HepG2 (cell line): ENCODE measurements at regions not wholly inside any gene's neighbourhood (a gene's known extent, or its start where the extent isn't known, plus 50 kb on each side); places are given as distances from the start of the nearest gene placed in this dataset.

Experiments
- ATAC-seq: fragments of 200-7000 bp; cut with Tn5 transposase; 3 replicates; pipeline ENCODE4 v1.9.1; 2020; ENCODE audit warnings: mild to moderate bottlenecking, moderate library complexity
- BruUV-seq: library from RNA; stranded (reverse); fragments of 400-500 nt; replicated peaks from 2 replicates; lab custom pipeline; 2021; lab: Mats Ljungman, UMichigan
- CTCF ChIA-PET: fragments of 300-600 bp; formaldehyde crosslinking; extraction: SDS; loops from one replicate; lab custom pipeline; 2021; ENCODE audit warnings: low total read pairs, inconsistent platforms, low intra/inter-chr PET ratio; lab: Yijun Ruan, JAX
- POLR2A ChIA-PET: fragments of 350-600 bp; sonication (Branson Sonifier 250); formaldehyde crosslinking; loops from one replicate; lab custom pipeline; 2020; ENCODE audit warnings: antibody characterized with exemption, inconsistent platforms; lab: Yijun Ruan, JAX
- DNase-seq: peaks from one replicate; pipeline ENCODE4 v3.0.0-alpha.2; 2015; ENCODE audit warnings: low spot score
- FAIRE-seq: peaks from 3 replicates; lab custom pipeline; 2011; peaks lifted over from hg19 to GRCh38; lab: Jason Lieb, UNC
- H2AFZ ChIP-seq: one replicate; pipeline ENCODE4 v1.6.1; 2011; ENCODE audit warnings: low read length, inconsistent platforms
- H3K27ac ChIP-seq: fragments of 300-600 bp; 3 replicates; pipeline ENCODE4 v1.8.0; 2011; ENCODE audit warnings: mixed run types, mild to moderate bottlenecking, mixed read lengths, low read length, inconsistent platforms; ENCODE audit not compliant: insufficient read depth; ENCODE audit errors: extremely low read length
- H3K27me3 ChIP-seq, 2 experiments: fragments of 200-600 bp in 1 of 2; 2 replicates in 1 of 2; 3 replicates in 1 of 2; pipeline versions ENCODE4 v1.6.0 to v1.8.0; 2011; ENCODE audit warnings: low read length in 2 of 2, mild to moderate bottlenecking in 2 of 2, moderate library complexity in 2 of 2, inconsistent platforms in 1 of 2; ENCODE audit not compliant: insufficient read depth in 2 of 2, control insufficient read depth in 1 of 2
- H3K36me3 ChIP-seq, 2 experiments: fragments of 200-600 bp in 1 of 2; replicated peaks in 1 of 2; 2 replicates in 1 of 2; 3 replicates in 1 of 2; pipeline versions ENCODE4 v1.5.1 to v1.8.0; 2011; ENCODE audit warnings: low read length in 2 of 2, inconsistent platforms in 1 of 2; ENCODE audit not compliant: insufficient read depth in 2 of 2, control insufficient read depth in 1 of 2
- H3K4me1 ChIP-seq: 2 replicates; pipeline ENCODE4 v1.5.1; 2012; ENCODE audit warnings: low read length, inconsistent platforms; ENCODE audit not compliant: insufficient read depth
- H3K4me2 ChIP-seq: 2 replicates; pipeline ENCODE4 v1.6.0; 2011; ENCODE audit warnings: low read depth, low read length, inconsistent platforms
- H3K4me3 ChIP-seq, 3 experiments: fragments of 200-600 bp in 1 of 3; sonication (generic), shearing (Covaris generic) in 1 of 3; replicated peaks in 1 of 3; 2 replicates each; pipeline ENCODE4 v1.5.1; 2011 to 2016; ENCODE audit warnings: low read length in 3 of 3, inconsistent platforms in 2 of 3, low read depth in 2 of 3, mild to moderate bottlenecking in 2 of 3, control low read depth in 1 of 3, mixed read lengths in 1 of 3; ENCODE audit not compliant: insufficient read depth in 1 of 3
- H3K79me2 ChIP-seq: one replicate; pipeline ENCODE4 v1.6.1; 2011; ENCODE audit warnings: low read length, inconsistent platforms; ENCODE audit not compliant: insufficient read depth
- H3K9ac ChIP-seq: 2 replicates; pipeline ENCODE4 v1.6.0; 2011; ENCODE audit warnings: mild to moderate bottlenecking, low read depth, low read length, inconsistent platforms; ENCODE audit not compliant: insufficient read depth
- H3K9me3 ChIP-seq: 2 replicates; pipeline ENCODE4 v1.5.1; 2012; ENCODE audit warnings: mild to moderate bottlenecking, low read length
- H4K20me1 ChIP-seq: 2 replicates; pipeline ENCODE4 v1.6.0; 2011; ENCODE audit warnings: inconsistent platforms, mild to moderate bottlenecking, low read length, moderate library complexity; ENCODE audit not compliant: insufficient read depth
- ATF1 ChIP-seq: IDR thresholded peaks from 2 replicates; pipeline ENCODE4 v1.6.1; 2016; ENCODE audit warnings: mild to moderate bottlenecking, control low read depth
- CHCHD3 ChIP-seq: sonication (generic); formaldehyde crosslinking; IDR thresholded peaks from 2 replicates; pipeline ENCODE4 v1.8.0; 2022; ENCODE audit warnings: mild to moderate bottlenecking, missing genetic modification reagents, moderate library complexity
- HNRNPH1 ChIP-seq: fragments of 200-400 bp; formaldehyde crosslinking; optimal IDR thresholded peaks from 2 replicates; pipeline ENCODE3; 2017; ENCODE audit warnings: mild to moderate bottlenecking, low read depth, low read length
- MYC ChIP-seq: sonication (generic); formaldehyde crosslinking; IDR thresholded peaks from 2 replicates; pipeline ENCODE4 v1.9.0; 2021; ENCODE audit warnings: missing genetic modification reagents, borderline replicate concordance
- PAX8 ChIP-seq: sonication (generic); formaldehyde crosslinking; IDR thresholded peaks from 2 replicates; pipeline ENCODE4 v1.8.0; 2022; ENCODE audit warnings: mild to moderate bottlenecking, missing genetic modification reagents, borderline replicate concordance
- POLR2AphosphoS2 ChIP-seq: IDR thresholded peaks from 2 replicates; pipeline ENCODE4 v1.6.1; 2011; ENCODE audit warnings: low read depth, low read length, improper control_type of control experiment
- RBFOX2 ChIP-seq: fragments of 200-400 bp; formaldehyde crosslinking; IDR thresholded peaks from 2 replicates; pipeline ENCODE4 v1.6.1; 2017; ENCODE audit warnings: low read depth, mild to moderate bottlenecking, low read length
- RBM39 ChIP-seq: fragments of 200-400 bp; formaldehyde crosslinking; IDR thresholded peaks from one replicate; pipeline ENCODE4 v1.6.1; 2018; ENCODE audit warnings: antibody characterized with exemption, mild to moderate bottlenecking, low read depth, low read length; ENCODE audit not compliant: poor library complexity, severe bottlenecking
- TP53 ChIP-seq: sonication (generic); formaldehyde crosslinking; conservative IDR thresholded peaks from 2 replicates; pipeline ENCODE4 v1.4.0; 2020; ENCODE audit warnings: missing genetic modification reagents
- ZNF326 ChIP-seq: sonication (generic); formaldehyde crosslinking; IDR thresholded peaks from 2 replicates; pipeline ENCODE4 v1.4.0; 2020; ENCODE audit warnings: missing genetic modification reagents, borderline replicate concordance
- ZNF337 ChIP-seq: sonication (generic); formaldehyde crosslinking; IDR thresholded peaks from 2 replicates; pipeline ENCODE4 v1.5.1; 2020; ENCODE audit warnings: missing genetic modification reagents, low read depth, mild to moderate bottlenecking, borderline replicate concordance
- ZNF512B ChIP-seq: sonication (generic); formaldehyde crosslinking; IDR thresholded peaks from 2 replicates; pipeline ENCODE4 v1.5.1; 2020; ENCODE audit warnings: missing genetic modification reagents, mild to moderate bottlenecking, borderline replicate concordance
- ZSCAN25 ChIP-seq: sonication (generic); formaldehyde crosslinking; IDR thresholded peaks from 2 replicates; pipeline ENCODE4 v1.8.0; 2022; ENCODE audit warnings: mild to moderate bottlenecking, missing genetic modification reagents
- WGBS: methylation state at CpG from one replicate; pipeline ENCODE4 v1.1.6; 2017; ENCODE audit warnings: low lambda C conversion rate; 5-methylcytosine and 5-hydroxymethylcytosine counted together
- in situ Hi-C: cut with HindIII; loops from 2 replicates; pipeline ENCODE4 v1.10.0; 2017; ENCODE audit warnings: low pct_unique_long_range_greater_than_20kb; ENCODE audit not compliant: extremely low pct_ligation_motif_present
- intact Hi-C: fragments of 100-400 bp; cut with micrococcal nuclease; formaldehyde crosslinking; loops from one replicate; pipeline ENCODE4 v1.10.0; 2022; ENCODE audit not compliant: unreplicated experiment
- TF ChIP-seq, protein P1 (sequence below): sonication (generic); formaldehyde crosslinking; IDR thresholded peaks from 2 replicates; pipeline ENCODE4 v1.5.0; 2020; ENCODE audit warnings: missing genetic modification reagents

GRCh38 chr2:37829616-37830395, 95.3 kb upstream of the RMDN2 start:
- peaks cover 0 to 9% of the 10 kb centered on the region in 2 experiments; a peak in 1 of 5 replicates for H3K27me3 ChIP-seq
- no peak overlapping the region for H3K4me3 ChIP-seq
- no peak for DNase-seq
- no peaks in the 10 kb centered on the region for H3K9me3 ChIP-seq
- H2AFZ ChIP-seq: no peak overlapping the region
- ChIA-PET POLR2A (no interaction called here), CTCF (no interaction called here)
- H3K4me2 ChIP-seq: no peak overlapping the region
- H3K4me1 ChIP-seq: peaks cover 13% of the 10 kb centered on the region
- no TSS peak for BruUV-seq
- no peak for ATAC-seq
- H3K79me2 ChIP-seq: no peaks in the 10 kb centered on the region
- 20% methylated on average over 5 of the region's 6 CpGs for WGBS
- no peaks in the 10 kb centered on the region for H4K20me1 ChIP-seq
- no peak overlapping the region for H3K9ac ChIP-seq
- in situ Hi-C loops: loop anchor here (5.0 kb wide), 1 partner anchor 433 kb away; no protein-coding TSS in a partner anchor
- intact Hi-C loops: no loop called here
- no peak for TF ChIP-seq ZSCAN25 (CRISPR knock-in tag)
- H3K36me3 ChIP-seq: no peaks in the 10 kb centered on the region
- no peak overlapping the region for H3K27ac ChIP-seq
- no peak for FAIRE-seq

GRCh38 chr2:37830636-37831035, 94.5 kb upstream of the RMDN2 start:
- POLR2A ChIA-PET: no interaction called here

More at GRCh38 chr2:37830636-37831035, 94.5 kb upstream of the RMDN2 start:
- Histone ChIP-seq H3K9me3 (no peaks in the 10 kb centered on the region), H2AFZ (no peak overlapping the region), H3K4me2 (no peak overlapping the region), H3K79me2 (no peaks in the 10 kb centered on the region), H3K9ac (no peak overlapping the region), H3K36me3 (no peaks in the 10 kb centered on the region), H3K4me3 (no peak overlapping the region), H4K20me1 (no peaks in the 10 kb centered on the region), H3K27ac (no peak overlapping the region), H3K4me1 (peaks cover 13% of the 10 kb centered on the region), H3K27me3 (peaks cover 0 to 9% of the 10 kb centered on the region in 2 experiments; a peak in 1 of 5 replicates)
- ATAC-seq (no peak), DNase-seq (no peak), FAIRE-seq (no peak)
- intact Hi-C loops (no loop called here), in situ Hi-C loops (loop anchor here (5.0 kb wide), 1 partner anchor 433 kb away; no protein-coding TSS in a partner anchor)
- BruUV-seq: no TSS peak
- TF ChIP-seq RBFOX2 (no peak), MYC (CRISPR knock-in tag) (no peak), HNRNPH1 (no peak), ZNF512B (CRISPR knock-in tag) (no peak), ZNF326 (CRISPR knock-in tag) (no peak), ATF1 (no peak), CHCHD3 (CRISPR knock-in tag) (no peak), PAX8 (CRISPR knock-in tag) (no peak), POLR2AphosphoS2 (no peak), ZNF337 (CRISPR knock-in tag) (no peak), TP53 (CRISPR knock-in tag) (no peak), RBM39 (no peak)
- TF ChIP-seq, protein P1, sequence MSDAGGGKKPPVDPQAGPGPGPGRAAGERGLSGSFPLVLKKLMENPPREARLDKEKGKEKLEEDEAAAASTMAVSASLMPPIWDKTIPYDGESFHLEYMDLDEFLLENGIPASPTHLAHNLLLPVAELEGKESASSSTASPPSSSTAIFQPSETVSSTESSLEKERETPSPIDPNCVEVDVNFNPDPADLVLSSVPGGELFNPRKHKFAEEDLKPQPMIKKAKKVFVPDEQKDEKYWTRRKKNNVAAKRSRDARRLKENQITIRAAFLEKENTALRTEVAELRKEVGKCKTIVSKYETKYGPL (CRISPR knock-in tag): no peak
- WGBS: 16% methylated on average over 2 of the region's 2 CpGs
- CTCF ChIA-PET: interaction anchor here (1.2 to 2.9 kb wide), 2 partner anchors 416 to 435 kb away, joined by 3 to 23 read pairs; no protein-coding TSS in a partner anchor
